Esophagus muscularis mucosa (tissue), 3 donors: ENCODE measurements at regions not wholly inside any gene's neighbourhood (a gene's known extent, or its start where the extent isn't known, plus 50 kb on each side); places are given as distances from the start of the nearest gene placed in this dataset.

Experiments
- CTCF ChIP-seq, 3 experiments: fragments of 200-600 bp in 2 of 3; fragments of 450-650 bp in 1 of 3; sonication (generic) in 2 of 3; IDR thresholded peaks; one replicate each; pipeline ENCODE4 v1.5.1; 2017 to 2019; ENCODE audit warnings: antibody characterized with exemption in 3 of 3, mild to moderate bottlenecking in 2 of 3, moderate library complexity in 1 of 3
- POLR2A ChIP-seq: fragments of 450-650 bp; IDR thresholded peaks from one replicate; pipeline ENCODE4 v1.6.1; 2017; ENCODE audit warnings: antibody characterized with exemption, moderate library complexity, mild to moderate bottlenecking, low read depth

- TF ChIP-seq CTCF (IDR thresholded peaks at IDR 0.05) (no peak), POLR2A (no peak)
These were observed 139.3 kb upstream of the ARHGAP5 start for GRCh38 chr14:31937730-31938346.
